ENCODE measurements at regions not wholly inside any gene's neighbourhood (a gene's known extent, or its start where the extent isn't known, plus 50 kb on each side); places are given as distances from the start of the nearest gene placed in this dataset.

DNA sequence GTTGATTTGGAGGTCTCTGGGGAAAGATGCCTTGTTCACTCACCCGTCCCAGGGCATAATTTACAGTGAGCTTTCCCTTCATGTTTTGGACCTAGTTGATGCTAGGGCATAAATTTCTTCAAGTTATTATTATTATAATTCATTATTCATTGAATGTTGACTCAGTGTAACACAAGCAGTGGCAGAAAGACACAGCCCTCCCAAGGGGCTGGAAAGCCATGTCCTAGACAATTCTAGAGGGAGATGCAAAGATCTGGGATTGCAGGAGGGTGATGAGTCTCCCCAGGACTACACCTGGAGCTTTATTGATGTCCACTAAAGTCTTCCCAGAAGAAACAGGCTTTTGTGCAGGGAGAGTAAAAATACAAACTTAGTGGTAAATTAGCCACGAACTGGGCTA, 322.0 kb upstream of the MOCS1 start:
- H3K27ac ChIP-seq (replicated peaks): no peak overlapping the region
- TF ChIP-seq CTCF (IDR thresholded peaks at IDR 0.05; ENCODE audit: borderline replicate concordance): no peak
- H3K4me1 ChIP-seq: no peaks in the 10 kb centered on the region
- peaks cover 61% of the 10 kb centered on the region for H3K27me3 ChIP-seq (ENCODE audit: low read depth)
- no peaks in the 10 kb centered on the region for H3K36me3 ChIP-seq
- no peak overlapping the region for H3K4me3 ChIP-seq
- no peak for DNase-seq
- no peaks in the 10 kb centered on the region for H3K9me3 ChIP-seq (replicated peaks)
- intact Hi-C loops (cut with micrococcal nuclease): no loop called here

- Histone ChIP-seq H3K27me3 (ENCODE audit: low read depth) (peaks cover 57% of the 10 kb centered on the region), H3K9me3 (replicated peaks) (no peaks in the 10 kb centered on the region), H3K36me3 (no peaks in the 10 kb centered on the region), H3K4me1 (no peaks in the 10 kb centered on the region), H3K4me3 (no peak overlapping the region), H3K27ac (replicated peaks) (no peak overlapping the region)
- no peak for TF ChIP-seq CTCF (IDR thresholded peaks at IDR 0.05; ENCODE audit: borderline replicate concordance)
- intact Hi-C loops (cut with micrococcal nuclease): no loop called here
- DNase-seq: no peak
Observed at GRCh38 chr6:40253420-40253819, 319.2 kb upstream of the MOCS1 start.

GRCh38 chr6:40252531-40253258, 318.4 kb upstream of the MOCS1 start:
- H3K36me3 ChIP-seq: no peaks in the 10 kb centered on the region
- no peak overlapping the region for H3K4me3 ChIP-seq
- no peak for TF ChIP-seq CTCF (IDR thresholded peaks at IDR 0.05; ENCODE audit: borderline replicate concordance)
- no peaks in the 10 kb centered on the region for H3K9me3 ChIP-seq (replicated peaks)
- H3K27me3 ChIP-seq (ENCODE audit: low read depth): peaks cover 57% of the 10 kb centered on the region
- no peak overlapping the region for H3K27ac ChIP-seq (replicated peaks)
- intact Hi-C loops (cut with micrococcal nuclease): no loop called here
- H3K4me1 ChIP-seq: no peaks in the 10 kb centered on the region
- no peak for DNase-seq

GRCh38 chr6:40251637-40252300, 317.5 kb upstream of the MOCS1 start:
- peaks cover 61% of the 10 kb centered on the region for H3K27me3 ChIP-seq (ENCODE audit: low read depth)
- H3K4me1 ChIP-seq: no peaks in the 10 kb centered on the region
- H3K27ac ChIP-seq (replicated peaks): no peak overlapping the region
- no peak overlapping the region for H3K4me3 ChIP-seq
- intact Hi-C loops (cut with micrococcal nuclease): no loop called here
- H3K9me3 ChIP-seq (replicated peaks): no peaks in the 10 kb centered on the region
- no peaks in the 10 kb centered on the region for H3K36me3 ChIP-seq
- DNase-seq: no peak
- TF ChIP-seq CTCF (IDR thresholded peaks at IDR 0.05; ENCODE audit: borderline replicate concordance): no peak

GRCh38 chr6:40249935-40250334, 315.7 kb upstream of the MOCS1 start:
- no peaks in the 10 kb centered on the region for H3K4me1 ChIP-seq
- peaks cover 71% of the 10 kb centered on the region for H3K27me3 ChIP-seq (ENCODE audit: low read depth)
- H3K9me3 ChIP-seq (replicated peaks): no peaks in the 10 kb centered on the region
- no peak for TF ChIP-seq CTCF (IDR thresholded peaks at IDR 0.05; ENCODE audit: borderline replicate concordance)
- no peaks in the 10 kb centered on the region for H3K36me3 ChIP-seq
- intact Hi-C loops (cut with micrococcal nuclease): no loop called here
- H3K4me3 ChIP-seq: no peak overlapping the region
- DNase-seq: no peak
- H3K27ac ChIP-seq (replicated peaks): no peak overlapping the region

Data from left ventricle myocardium inferior (tissue), 1 donor.